HG03378 (cell line): ENCODE measurements at regions not wholly inside any gene's neighbourhood (a gene's known extent, or its start where the extent isn't known, plus 50 kb on each side); places are given as distances from the start of the nearest gene placed in this dataset.
"Not testable (repeated sequence)": the region's sequence is repeated elsewhere in the genome, so short reads cannot be mapped to it uniquely, and the experiment has no call there.

Experiments used
- ATAC-seq: cut with Tn5 transposase; IDR thresholded peaks from one replicate; pipeline ENCODE4 v1.9.1; 2021; ENCODE audit warnings: mild to moderate bottlenecking, moderate library complexity; ENCODE audit not compliant: unreplicated experiment

- no peak for ATAC-seq
Observed at GRCh38 chr9:115759426-115759825, 394.2 kb upstream of the PAPPA start.

GRCh38 chr9:115764645-115765044, 388.9 kb upstream of the PAPPA start:
- no peak for ATAC-seq

- ATAC-seq: no peak
Observed at GRCh38 chr9:115765060-115765459, 388.5 kb upstream of the PAPPA start.

GRCh38 chr9:115766370-115766955, 387.1 kb upstream of the PAPPA start:
- no peak for ATAC-seq

- no peak for ATAC-seq
Observed at GRCh38 chr9:115770521-115770920, 383.1 kb upstream of the PAPPA start.

GRCh38 chr9:115775659-115776058, 377.9 kb upstream of the PAPPA start:
- no peak for ATAC-seq

- no peak for ATAC-seq
Observed at GRCh38 chr9:115777610-115778009, 376.0 kb upstream of the PAPPA start.

- no peak for ATAC-seq
Observed at GRCh38 chr9:115781070-115781736, 372.4 kb upstream of the PAPPA start.

- ATAC-seq: no peak
Observed at GRCh38 chr9:115786321-115786720, 367.3 kb upstream of the PAPPA start.

GRCh38 chr9:115790520-115790919, 363.1 kb upstream of the PAPPA start:
- no peak for ATAC-seq

GRCh38 chr9:115794921-115795475, 358.6 kb upstream of the PAPPA start:
- ATAC-seq: no peak

- no peak for ATAC-seq
Observed at GRCh38 chr9:115799734-115800133, 353.9 kb upstream of the PAPPA start.

- ATAC-seq: no peak
Observed at GRCh38 chr9:115804206-115804605, 349.4 kb upstream of the PAPPA start.

- no peak for ATAC-seq
Observed at GRCh38 chr9:115808108-115808507, 345.5 kb upstream of the PAPPA start.

- ATAC-seq: no peak
Observed at GRCh38 chr9:115808695-115809094, 344.9 kb upstream of the PAPPA start.

- no peak for ATAC-seq
Observed at GRCh38 chr9:115810166-115810565, 343.4 kb upstream of the PAPPA start.

GRCh38 chr9:115814081-115814480, 339.5 kb upstream of the PAPPA start:
- no peak for ATAC-seq

- no peak for ATAC-seq
Observed at GRCh38 chr9:115815786-115816185, 337.8 kb upstream of the PAPPA start.

- not testable (repeated sequence) for ATAC-seq
Observed at GRCh38 chr9:115818651-115819050, 334.9 kb upstream of the PAPPA start.

GRCh38 chr9:115832031-115832430, 321.6 kb upstream of the PAPPA start:
- ATAC-seq: no peak

- ATAC-seq: no peak
Observed at GRCh38 chr9:115837618-115838017, 316.0 kb upstream of the PAPPA start.

GRCh38 chr9:115838417-115838816, 315.2 kb upstream of the PAPPA start:
- no peak for ATAC-seq

GRCh38 chr9:115844433-115844832, 309.2 kb upstream of the PAPPA start:
- not testable (repeated sequence) for ATAC-seq
